ENCODE measurements at regions not wholly inside any gene's neighbourhood (a gene's known extent, or its start where the extent isn't known, plus 50 kb on each side); places are given as distances from the start of the nearest gene placed in this dataset.

- H3K4ac ChIP-seq (ENCODE audit: low read depth, low read length), result no peak overlapping the region
- H3K79me1 ChIP-seq (ENCODE audit: insufficient read depth, low read depth, low read length, poor library complexity, severe bottlenecking), result no peaks in the 10 kb centered on the region
- WGBS (ENCODE audit: extremely low coverage, insufficient read length, low lambda C conversion rate), result no CpG with 5 or more reads among the region's 3 CpGs
- no peaks in the 10 kb centered on the region for H3K4me1 ChIP-seq (ENCODE audit: insufficient read depth, low read length)
- no peaks in the 10 kb centered on the region for H3K79me2 ChIP-seq (ENCODE audit: insufficient read depth, low read length)
- no peaks in the 10 kb centered on the region for H3K27me3 ChIP-seq (ENCODE audit: insufficient read depth, low read length)
- H3T11ph ChIP-seq (ENCODE audit: low read length), result no peak overlapping the region
- Mint-ChIP-seq H3K36me3 (ENCODE audit: insufficient read depth in 1 of 3, low read depth in 3 of 3) (no peaks in the 10 kb centered on the region; a peak in 1 of 7 replicates), H3K4me3 (no peak overlapping the region), H3K27ac (peak overlapping the region in 2 of 3 experiments; percentile 30 to 53; a peak in 1 of 7 replicates), H3K27me3 (ENCODE audit: low read depth) (peaks cover 2% of the 10 kb centered on the region; the same call in 1 of the 2 replicates), H3K9me3 (no peaks in the 10 kb centered on the region), H3K4me1 (peaks cover 0 to 4% of the 10 kb centered on the region in 2 experiments; a peak in 2 of 4 replicates)
- H3K23ac ChIP-seq (ENCODE audit: insufficient read length, low read depth, low read length), result no peak overlapping the region
- H3K14ac ChIP-seq (ENCODE audit: insufficient read depth, low read length), result no peak overlapping the region
- no peak overlapping the region for H2BK20ac ChIP-seq (ENCODE audit: low read depth, low read length, poor library complexity, severe bottlenecking)
- no peak overlapping the region for H2BK5ac ChIP-seq (ENCODE audit: insufficient read length, low read length)
- DNase-seq, result no peak
- no peak overlapping the region for H2BK12ac ChIP-seq (ENCODE audit: insufficient read length, low read depth, low read length)
- H3K9me3 ChIP-seq (ENCODE audit: control insufficient read depth, low read depth, low read length), result no peaks in the 10 kb centered on the region
- H4K20me1 ChIP-seq (ENCODE audit: control insufficient read depth, insufficient read depth, insufficient read length), result no peaks in the 10 kb centered on the region
- no peak overlapping the region for H3K4me2 ChIP-seq (ENCODE audit: insufficient read depth, insufficient read length, low read length)
- no peaks in the 10 kb centered on the region for H3K23me2 ChIP-seq (ENCODE audit: insufficient read length, low read depth, low read length, poor library complexity, severe bottlenecking)
- no peak overlapping the region for H4K8ac ChIP-seq (replicated peaks; ENCODE audit: insufficient read length, low read depth, low read length)
- no peak overlapping the region for H3K9ac ChIP-seq (ENCODE audit: extremely low read depth, insufficient read length, low read length)
- no peak overlapping the region for H4K91ac ChIP-seq (ENCODE audit: insufficient read length, low read depth, low read length)
- no peak overlapping the region for H2AK5ac ChIP-seq (ENCODE audit: insufficient read length, low read length)
- H2BK120ac ChIP-seq (ENCODE audit: low read depth, low read length, poor library complexity, severe bottlenecking), result no peak overlapping the region
- H3K56ac ChIP-seq (ENCODE audit: insufficient read length, low read depth, low read length), result no peak overlapping the region
- H4K5ac ChIP-seq (ENCODE audit: insufficient read length, low read depth, low read length), result no peak overlapping the region
- H3K27ac ChIP-seq (ENCODE audit: insufficient read length, low read depth, low read length), result no peak overlapping the region
- no peak overlapping the region for H2AFZ ChIP-seq (ENCODE audit: low read length)
- no peak for TF ChIP-seq CTCF (conservative IDR thresholded peaks at IDR 0.05)
- no peak overlapping the region for H2BK15ac ChIP-seq (ENCODE audit: low read depth, low read length)
- H3K18ac ChIP-seq (ENCODE audit: insufficient read length, low read depth, low read length), result no peak overlapping the region
These were observed 130.5 kb downstream of the VEGFA start for GRCh38 chr6:43900560-43900915.
